ENCODE measurements at regions not wholly inside any gene's neighbourhood (a gene's known extent, or its start where the extent isn't known, plus 50 kb on each side); places are given as distances from the start of the nearest gene placed in this dataset.

DNA sequence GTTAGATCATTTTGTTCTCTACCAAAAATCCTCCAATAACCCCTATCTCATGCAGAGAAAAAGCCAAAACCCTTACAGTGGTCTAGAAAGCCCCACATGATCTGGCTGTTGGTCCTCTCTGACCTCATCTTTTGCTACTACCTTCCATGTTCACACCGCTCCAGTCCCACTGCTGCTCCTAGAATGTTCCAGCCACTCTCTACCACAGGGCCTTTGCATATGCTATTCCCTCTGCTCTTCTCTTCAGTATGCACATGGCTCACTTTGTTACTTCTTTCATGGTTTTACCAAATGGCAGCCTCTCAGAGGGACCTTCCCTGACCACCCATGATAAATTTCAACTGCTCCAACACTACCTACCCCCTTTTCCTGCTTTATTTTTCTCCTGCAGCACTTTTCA, 193.5 kb upstream of the CCDC150 start:
- Histone ChIP-seq H3K4me2 (ENCODE audit: low read length) (no peak overlapping the region), H3K9me3 (ENCODE audit: control insufficient read depth, low read length) (no peaks in the 10 kb centered on the region), H3K27me3 (ENCODE audit: control insufficient read depth, insufficient read depth, low read length) (no peaks in the 10 kb centered on the region), H3K4me1 (no peaks in the 10 kb centered on the region), H3K9ac (no peak overlapping the region), H3K79me2 (no peaks in the 10 kb centered on the region), H3K27ac (no peak overlapping the region), H2AFZ (no peak overlapping the region), H3K36me3 (ENCODE audit: control insufficient read depth, insufficient read depth, low read length) (no peaks in the 10 kb centered on the region), H3K4me3 (ENCODE audit: low read depth, low read length) (no peak overlapping the region)
- TF ChIP-seq, protein P1, sequence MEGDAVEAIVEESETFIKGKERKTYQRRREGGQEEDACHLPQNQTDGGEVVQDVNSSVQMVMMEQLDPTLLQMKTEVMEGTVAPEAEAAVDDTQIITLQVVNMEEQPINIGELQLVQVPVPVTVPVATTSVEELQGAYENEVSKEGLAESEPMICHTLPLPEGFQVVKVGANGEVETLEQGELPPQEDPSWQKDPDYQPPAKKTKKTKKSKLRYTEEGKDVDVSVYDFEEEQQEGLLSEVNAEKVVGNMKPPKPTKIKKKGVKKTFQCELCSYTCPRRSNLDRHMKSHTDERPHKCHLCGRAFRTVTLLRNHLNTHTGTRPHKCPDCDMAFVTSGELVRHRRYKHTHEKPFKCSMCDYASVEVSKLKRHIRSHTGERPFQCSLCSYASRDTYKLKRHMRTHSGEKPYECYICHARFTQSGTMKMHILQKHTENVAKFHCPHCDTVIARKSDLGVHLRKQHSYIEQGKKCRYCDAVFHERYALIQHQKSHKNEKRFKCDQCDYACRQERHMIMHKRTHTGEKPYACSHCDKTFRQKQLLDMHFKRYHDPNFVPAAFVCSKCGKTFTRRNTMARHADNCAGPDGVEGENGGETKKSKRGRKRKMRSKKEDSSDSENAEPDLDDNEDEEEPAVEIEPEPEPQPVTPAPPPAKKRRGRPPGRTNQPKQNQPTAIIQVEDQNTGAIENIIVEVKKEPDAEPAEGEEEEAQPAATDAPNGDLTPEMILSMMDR (IDR thresholded peaks at IDR 0.05) = no peak

DNA sequence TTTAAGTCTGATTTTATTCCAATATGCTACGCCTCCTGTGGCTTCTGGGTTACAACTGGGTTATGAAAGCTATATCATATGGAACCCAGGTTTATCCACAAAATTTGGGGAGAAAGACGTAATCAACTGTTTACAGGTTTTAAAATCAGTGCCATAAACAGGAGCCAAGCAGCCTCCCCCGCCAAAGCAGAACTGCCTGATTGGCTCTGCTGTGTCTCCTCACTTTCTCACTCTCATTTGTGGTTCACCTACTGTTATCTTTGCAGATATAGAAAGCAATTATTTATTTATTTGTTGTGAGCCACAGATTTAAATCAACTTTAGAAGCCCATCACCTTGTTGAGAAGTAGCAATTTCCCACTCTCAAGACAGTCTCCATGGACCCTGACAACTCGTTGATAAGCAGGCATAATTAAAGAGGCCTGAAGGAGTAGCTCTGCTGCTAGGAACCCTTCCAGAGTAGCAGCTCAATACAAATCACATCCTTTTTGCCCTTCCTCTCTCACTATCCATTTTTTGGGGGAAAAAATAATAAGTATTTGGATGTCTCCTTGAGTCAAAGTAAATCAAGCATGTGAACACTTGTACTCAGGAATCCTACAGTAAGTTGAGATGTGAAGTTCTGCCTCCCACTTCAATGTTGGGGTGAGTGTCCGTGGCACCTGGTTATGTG, 191.0 kb upstream of the CCDC150 start:
- no peaks in the 10 kb centered on the region for H3K36me3 ChIP-seq (ENCODE audit: control insufficient read depth, insufficient read depth, low read length)
- H3K4me2 ChIP-seq (ENCODE audit: low read length) = no peak overlapping the region
- H3K9me3 ChIP-seq (ENCODE audit: control insufficient read depth, low read length) = no peaks in the 10 kb centered on the region
- TF ChIP-seq, protein P1 (IDR thresholded peaks at IDR 0.05) = no peak
- H3K27ac ChIP-seq = no peak overlapping the region
- H2AFZ ChIP-seq = no peak overlapping the region
- no peaks in the 10 kb centered on the region for H3K79me2 ChIP-seq
- H3K4me3 ChIP-seq (ENCODE audit: low read depth, low read length) = no peak overlapping the region
- no peak overlapping the region for H3K9ac ChIP-seq
- H3K4me1 ChIP-seq = no peaks in the 10 kb centered on the region
- no peaks in the 10 kb centered on the region for H3K27me3 ChIP-seq (ENCODE audit: control insufficient read depth, insufficient read depth, low read length)

GRCh38 chr2:196449083-196449482, 190.4 kb upstream of the CCDC150 start:
- Histone ChIP-seq H3K9me3 (ENCODE audit: control insufficient read depth, low read length) (no peaks in the 10 kb centered on the region), H3K4me1 (no peaks in the 10 kb centered on the region), H3K27me3 (ENCODE audit: control insufficient read depth, insufficient read depth, low read length) (no peaks in the 10 kb centered on the region), H3K27ac (no peak overlapping the region), H3K79me2 (no peaks in the 10 kb centered on the region), H3K36me3 (ENCODE audit: control insufficient read depth, insufficient read depth, low read length) (no peaks in the 10 kb centered on the region), H3K4me2 (ENCODE audit: low read length) (no peak overlapping the region), H3K9ac (no peak overlapping the region), H2AFZ (no peak overlapping the region), H3K4me3 (ENCODE audit: low read depth, low read length) (no peak overlapping the region)
- TF ChIP-seq, protein P1 (IDR thresholded peaks at IDR 0.05) = no peak

DNA sequence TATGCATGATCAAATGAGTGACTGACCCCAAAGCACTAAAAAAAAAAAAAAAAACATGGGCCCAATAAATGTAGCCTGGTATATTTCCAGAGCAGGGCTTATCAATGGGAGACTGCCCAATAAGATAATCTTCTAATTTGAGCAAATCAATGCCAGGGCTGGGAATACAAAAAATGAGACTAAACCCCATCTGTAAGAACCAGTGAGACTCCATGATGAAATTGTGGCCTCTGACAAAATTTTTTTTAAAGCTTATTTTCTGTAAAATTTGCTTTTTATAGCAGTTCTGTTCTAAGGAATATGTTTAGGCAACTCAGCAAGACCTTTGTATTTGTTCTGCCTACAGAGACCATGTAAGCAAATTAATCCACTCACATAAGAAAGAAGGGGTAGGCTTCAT, 186.8 kb upstream of the CCDC150 start:
- no peak overlapping the region for H3K9ac ChIP-seq
- no peak overlapping the region for H3K4me2 ChIP-seq (ENCODE audit: low read length)
- H3K9me3 ChIP-seq (ENCODE audit: control insufficient read depth, low read length) = no peaks in the 10 kb centered on the region
- H3K4me1 ChIP-seq = no peaks in the 10 kb centered on the region
- H3K27ac ChIP-seq = no peak overlapping the region
- TF ChIP-seq, protein P1 (IDR thresholded peaks at IDR 0.05) = no peak
- H3K27me3 ChIP-seq (ENCODE audit: control insufficient read depth, insufficient read depth, low read length) = no peaks in the 10 kb centered on the region
- no peak overlapping the region for H3K4me3 ChIP-seq (ENCODE audit: low read depth, low read length)
- no peaks in the 10 kb centered on the region for H3K79me2 ChIP-seq
- H2AFZ ChIP-seq = no peak overlapping the region
- no peaks in the 10 kb centered on the region for H3K36me3 ChIP-seq (ENCODE audit: control insufficient read depth, insufficient read depth, low read length)

DNA sequence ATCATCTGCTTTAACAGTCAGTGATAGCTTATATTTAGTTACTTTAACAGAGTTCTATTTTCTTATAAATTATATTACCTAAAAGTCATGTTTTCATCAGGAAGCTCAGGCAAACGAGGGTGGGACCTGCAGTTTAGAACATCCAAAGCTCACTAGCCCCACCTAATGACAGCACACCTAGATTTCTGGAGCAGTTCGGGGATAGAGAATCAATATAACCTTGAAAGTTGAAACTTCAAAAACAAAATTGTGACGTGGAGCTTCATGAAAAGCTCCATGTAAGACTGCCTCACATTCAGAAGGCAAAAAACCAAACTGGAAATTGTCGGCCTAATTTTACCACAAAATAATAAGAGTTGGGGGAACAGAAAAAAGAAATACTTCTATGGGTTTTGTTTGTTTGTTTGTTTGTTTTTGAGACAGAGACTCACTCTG, 185.9 kb upstream of the CCDC150 start:
- H3K27me3 ChIP-seq (ENCODE audit: control insufficient read depth, insufficient read depth, low read length) = no peaks in the 10 kb centered on the region
- H3K4me1 ChIP-seq = no peaks in the 10 kb centered on the region

More for the DNA sequence above, 185.9 kb upstream of the CCDC150 start:
- H3K4me3 ChIP-seq (ENCODE audit: low read depth, low read length) = no peak overlapping the region
- H3K79me2 ChIP-seq = no peaks in the 10 kb centered on the region
- no peak overlapping the region for H3K9ac ChIP-seq
- peak overlapping the region; percentile 34 for H2AFZ ChIP-seq
- TF ChIP-seq, protein P1 (IDR thresholded peaks at IDR 0.05) = peak; percentile 56
- no peak overlapping the region for H3K27ac ChIP-seq
- no peaks in the 10 kb centered on the region for H3K9me3 ChIP-seq (ENCODE audit: control insufficient read depth, low read length)
- H3K4me2 ChIP-seq (ENCODE audit: low read length) = no peak overlapping the region
- H3K36me3 ChIP-seq (ENCODE audit: control insufficient read depth, insufficient read depth, low read length) = no peaks in the 10 kb centered on the region
